COLO668 (cell line): ENCODE measurements at regions not wholly inside any gene's neighbourhood (a gene's known extent, or its start where the extent isn't known, plus 50 kb on each side); places are given as distances from the start of the nearest gene placed in this dataset.
"Not testable (repeated sequence)": the region's sequence is repeated elsewhere in the genome, so short reads cannot be mapped to it uniquely, and the experiment has no call there.

Experiments used
- DNase-seq: peaks from one replicate; lab custom pipeline; 2025; ENCODE audit not compliant: unreplicated experiment; lab: John Stamatoyannopoulos, UW

- DNase-seq: no peak
Measured at GRCh38 chr2:153420394-153420793, 58.2 kb downstream of the RPRM start.

- no peak for DNase-seq
Measured at GRCh38 chr2:153417077-153417476, 61.5 kb downstream of the RPRM start.

GRCh38 chr2:153416071-153416470 lies 62.5 kb downstream of the RPRM start:
- no peak for DNase-seq

DNA sequence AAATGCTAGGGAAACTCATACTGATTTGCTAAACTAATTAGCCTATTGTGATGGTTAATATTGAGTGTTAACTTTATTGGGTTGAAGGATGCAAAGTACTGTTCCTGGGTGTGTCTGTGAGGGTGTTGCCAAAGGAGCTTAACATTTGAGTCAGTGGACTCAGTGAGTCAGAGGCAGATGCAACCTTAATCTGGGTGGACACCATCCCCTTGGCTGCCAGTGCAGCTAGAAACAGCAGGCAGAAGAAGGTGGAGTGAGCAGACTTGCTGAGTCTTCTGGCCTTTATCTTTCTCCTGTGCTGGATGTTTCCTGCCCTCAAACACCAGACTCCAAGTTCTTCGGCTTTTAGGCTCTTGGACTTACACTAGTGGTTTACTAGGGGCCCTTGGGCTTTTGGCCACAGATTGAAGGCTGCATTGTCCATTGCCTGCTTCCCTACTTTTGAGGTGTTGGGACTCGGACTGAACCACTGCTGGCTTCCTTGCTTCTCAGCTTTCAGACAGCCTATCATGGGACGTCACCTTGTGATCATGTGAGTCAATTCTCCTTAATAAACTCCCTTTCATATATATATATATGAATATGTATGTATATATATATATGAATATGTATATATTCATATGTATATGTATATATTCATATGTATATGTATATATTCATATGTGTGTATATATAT lies 69.7 kb downstream of the RPRM start:
- DNase-seq: no peak

- DNase-seq: no peak
Measured at GRCh38 chr2:153405196-153405595, 73.4 kb downstream of the RPRM start.

- no peak for DNase-seq
Measured at GRCh38 chr2:153404792-153405191, 73.8 kb downstream of the RPRM start.

DNA sequence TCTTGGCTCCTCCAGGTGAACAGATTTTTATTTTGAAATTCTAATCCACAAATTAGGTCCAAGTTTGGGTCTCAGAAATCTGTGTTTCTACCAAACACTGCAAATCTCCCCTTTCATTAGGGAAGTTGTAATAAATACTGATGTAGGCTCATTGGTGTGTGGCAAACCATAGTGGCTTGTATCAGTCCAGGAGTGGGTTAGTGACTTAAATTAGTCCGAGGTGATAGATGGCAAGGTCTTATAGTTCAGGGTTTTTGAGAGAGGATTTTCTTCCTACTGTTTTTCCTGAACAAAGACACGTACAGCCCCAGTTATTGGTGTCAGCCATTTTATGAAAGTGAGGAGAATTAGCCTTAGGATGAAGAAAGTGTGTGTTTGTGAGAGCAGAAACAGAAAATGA lies 74.6 kb downstream of the RPRM start:
- DNase-seq: no peak

GRCh38 chr2:153403352-153403751 lies 75.2 kb downstream of the RPRM start:
- not testable (repeated sequence) for DNase-seq

DNA sequence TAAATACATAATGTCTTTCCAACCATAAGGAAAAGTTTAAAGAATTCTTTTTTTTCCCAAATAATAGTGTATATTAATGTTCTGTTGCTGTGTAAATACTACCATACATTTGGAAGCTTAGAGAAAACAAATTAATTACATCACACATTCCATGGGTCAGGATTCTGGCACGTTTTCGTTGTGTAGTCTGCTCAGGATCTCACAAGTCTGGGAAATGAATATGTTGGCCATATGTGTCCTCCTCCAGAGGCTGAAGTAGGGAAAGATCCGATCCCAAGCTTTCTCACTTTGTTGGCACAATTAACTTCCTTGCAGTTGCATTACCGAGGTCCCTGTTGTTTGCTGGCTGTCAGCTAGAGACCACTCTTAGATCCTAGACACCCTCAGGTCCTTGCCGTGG lies 83.9 kb downstream of the RPRM start:
- DNase-seq: no peak

DNA sequence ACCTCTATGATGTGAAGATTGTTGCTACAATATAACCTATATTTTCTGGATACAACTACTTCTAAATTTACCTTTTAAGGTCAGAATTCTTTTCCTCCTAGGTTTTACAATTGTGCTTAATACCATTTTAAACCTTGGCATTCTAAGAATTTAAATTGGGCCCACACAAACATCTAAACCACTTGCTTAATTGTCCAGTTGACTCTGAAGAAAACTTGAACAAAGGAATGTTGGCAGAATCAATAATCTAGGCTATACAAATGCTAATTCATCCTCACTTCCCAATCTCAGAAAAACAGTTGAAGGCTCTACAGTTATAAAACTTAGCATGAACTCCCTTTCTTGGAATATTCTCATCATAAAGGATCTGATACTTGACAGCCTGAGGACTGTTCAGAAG lies 84.3 kb downstream of the RPRM start:
- no peak for DNase-seq

DNA sequence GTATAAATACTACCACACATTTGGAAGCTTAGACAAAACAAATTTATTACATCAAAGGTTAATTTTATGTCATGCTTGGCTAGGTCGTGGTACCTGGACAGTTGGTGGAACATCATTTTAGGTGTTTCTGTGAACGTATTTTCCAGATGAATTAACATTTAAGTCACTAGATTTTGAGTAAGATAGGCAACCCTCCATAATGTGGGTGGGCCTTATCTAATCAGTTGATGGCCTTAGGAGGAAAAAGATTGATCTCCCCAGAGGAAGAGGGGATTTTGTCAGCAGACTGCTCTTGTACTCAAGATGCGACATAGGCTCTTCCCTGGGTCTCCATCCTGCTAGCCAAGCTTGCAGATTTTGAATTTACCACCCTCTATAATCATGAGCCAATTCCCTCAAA lies 85.0 kb downstream of the RPRM start:
- DNase-seq: no peak

DNA sequence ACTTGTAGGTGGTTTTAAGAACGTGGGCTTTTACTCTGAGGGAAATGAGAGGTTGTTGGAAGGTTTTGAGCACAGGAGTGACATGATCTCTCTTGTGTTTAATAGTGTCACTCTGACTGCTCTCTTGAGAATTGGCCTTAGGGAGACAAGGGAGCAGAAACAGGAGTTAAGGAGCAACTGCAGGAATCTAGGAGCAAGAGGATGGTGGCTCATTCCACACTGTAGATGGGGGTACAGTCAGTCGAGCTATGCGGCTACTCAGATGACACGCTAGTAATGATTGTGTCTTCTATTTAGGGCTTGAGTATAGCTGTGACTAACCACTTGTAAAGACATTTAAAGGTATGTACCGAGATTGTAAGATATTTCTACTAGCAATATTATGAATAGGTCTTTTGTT lies 87.4 kb downstream of the RPRM start:
- no peak for DNase-seq

GRCh38 chr2:153388246-153388645 lies 90.3 kb downstream of the RPRM start:
- DNase-seq: no peak

DNA sequence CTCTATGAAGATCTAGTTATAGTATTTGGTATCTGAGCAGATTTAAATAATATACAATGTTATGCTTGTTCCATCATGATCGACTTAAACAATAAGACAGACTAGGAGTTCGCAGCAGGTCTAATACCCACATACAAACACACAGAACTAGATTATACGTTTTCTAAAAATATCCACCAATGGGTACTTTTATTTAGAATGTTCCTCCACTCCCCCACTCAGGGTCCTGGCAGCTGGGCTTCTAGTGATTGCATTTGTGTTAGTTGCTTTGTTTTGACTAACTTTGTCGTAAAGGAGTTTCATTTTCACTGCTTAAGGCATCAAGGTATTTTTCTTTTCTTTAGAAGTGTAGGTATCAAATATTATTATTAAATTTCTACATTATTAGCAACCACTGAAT lies 91.4 kb downstream of the RPRM start:
- no peak for DNase-seq

DNA sequence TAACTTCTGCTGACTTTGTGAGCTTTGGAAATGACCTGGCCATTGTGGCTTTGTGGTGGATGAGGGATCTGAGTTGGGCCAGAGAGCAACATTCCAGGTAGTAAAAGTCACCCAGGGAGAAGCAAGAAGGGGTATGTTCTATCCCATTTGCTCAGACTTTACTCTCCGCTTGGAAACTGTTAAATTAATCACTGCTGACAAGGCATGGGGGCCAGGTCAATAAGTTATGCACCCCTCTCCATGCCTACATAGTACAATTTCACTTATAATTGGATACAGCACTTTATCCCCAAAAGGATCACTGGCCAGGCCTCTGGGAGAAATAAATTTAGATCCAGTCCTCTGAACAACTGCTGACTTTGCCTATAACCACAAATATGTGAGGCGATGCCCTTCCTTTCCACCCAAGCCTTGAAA lies 92.1 kb downstream of the RPRM start:
- no peak for DNase-seq

- no peak for DNase-seq
Measured at GRCh38 chr2:153373510-153374279, 104.9 kb downstream of the RPRM start.

GRCh38 chr2:153360239-153360638 lies 118.3 kb downstream of the RPRM start:
- DNase-seq: no peak

DNA sequence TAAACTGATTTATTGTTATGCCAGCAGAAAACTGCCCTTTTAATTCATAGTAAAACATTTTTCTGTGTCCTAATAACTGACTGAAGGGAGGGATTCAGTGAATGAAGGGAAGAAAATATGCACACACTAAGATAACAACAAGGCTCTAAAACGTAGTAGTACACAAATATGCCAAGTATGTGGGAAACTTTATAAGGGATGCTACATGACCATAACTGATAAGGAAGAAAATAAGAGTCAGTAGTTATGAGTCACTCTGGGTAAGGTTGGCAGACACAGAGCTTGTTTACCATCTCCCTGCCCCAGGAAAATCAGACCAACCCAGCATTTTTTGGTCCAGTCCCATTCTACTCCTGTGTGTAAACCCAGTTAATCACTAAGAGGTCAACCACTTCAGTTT lies 124.2 kb downstream of the RPRM start:
- no peak for DNase-seq

GRCh38 chr2:153349603-153350002 lies 129.0 kb downstream of the RPRM start:
- DNase-seq: no peak

GRCh38 chr2:153347818-153348495 lies 130.6 kb downstream of the RPRM start:
- DNase-seq: no peak

DNA sequence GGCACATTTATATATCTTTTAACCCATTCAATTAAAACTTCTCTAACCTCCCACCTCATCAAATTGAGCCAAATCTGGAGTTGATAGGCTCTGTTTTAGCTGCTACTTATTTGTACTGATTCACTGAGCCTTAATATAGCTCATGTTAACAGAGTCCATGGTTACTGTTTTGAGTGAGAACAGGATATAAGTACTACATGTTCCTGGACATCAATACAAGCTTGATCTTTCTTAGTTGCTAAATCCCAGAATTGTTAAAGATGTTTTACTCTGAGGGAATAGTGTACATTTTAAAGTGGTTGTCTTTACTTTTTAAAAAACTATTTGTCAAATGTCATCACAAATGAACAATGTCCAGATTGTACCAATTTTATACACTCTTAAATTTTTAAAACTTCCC lies 157.7 kb downstream of the RPRM start:
- no peak for DNase-seq

DNA sequence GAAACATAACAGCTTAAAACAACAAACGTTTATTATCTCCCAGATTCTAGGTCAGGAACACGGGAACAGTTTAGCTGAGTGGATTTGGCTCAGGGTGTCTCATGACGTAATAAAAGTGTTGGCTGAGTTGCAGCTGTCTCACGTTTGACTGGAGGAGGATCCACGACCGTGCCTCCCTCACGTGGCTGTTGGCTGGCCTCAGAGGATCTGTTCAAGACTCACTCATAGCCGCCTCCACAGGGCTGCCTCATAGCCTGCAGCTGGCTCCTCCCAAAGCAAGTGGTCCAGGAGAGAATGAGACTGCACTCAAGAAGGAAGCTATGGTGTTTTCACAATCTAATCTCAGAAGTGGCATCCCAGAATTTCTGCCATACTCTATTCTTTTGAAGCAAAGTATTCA lies 167.1 kb downstream of the RPRM start:
- no peak for DNase-seq
